T-helper 2 cell treated with Interferon-gamma antibody and Interleukin-4, amounts not matched to agents 5 μg/mL and 100 μg/mL, for 36 hours (primary cell): ENCODE measurements at regions not wholly inside any gene's neighbourhood (a gene's known extent, or its start where the extent isn't known, plus 50 kb on each side); places are given as distances from the start of the nearest gene placed in this dataset.

Experiments used
- DNase-seq: peaks from one replicate; pipeline ENCODE4 v3.0.0; 2021; ENCODE audit warnings: low spot score
- H3K27ac Mint-ChIP-seq: one replicate; pipeline ENCODE4 v1.8.0; 2021; ENCODE audit warnings: mild to moderate bottlenecking, mixed read lengths
- H3K27me3 Mint-ChIP-seq: one replicate; pipeline ENCODE4 v1.8.0; 2021; ENCODE audit warnings: low read depth, mixed read lengths
- H3K36me3 Mint-ChIP-seq: one replicate; pipeline ENCODE4 v1.8.0; 2021; ENCODE audit warnings: low read depth, mixed read lengths
- H3K4me1 Mint-ChIP-seq: one replicate; pipeline ENCODE4 v1.8.0; 2021; ENCODE audit warnings: low read depth, mixed read lengths
- H3K4me3 Mint-ChIP-seq: one replicate; pipeline ENCODE4 v1.8.0; 2022; ENCODE audit warnings: mild to moderate bottlenecking, moderate library complexity, mixed read lengths
- H3K9me3 Mint-ChIP-seq: one replicate; pipeline ENCODE4 v1.8.0; 2021; ENCODE audit warnings: mixed read lengths

GRCh38 chr18:29164993-29165599 is 988.2 kb upstream of the CDH2 start:
- no peaks in the 10 kb centered on the region for H3K36me3 Mint-ChIP-seq
- DNase-seq: no peak
- H3K9me3 Mint-ChIP-seq: peaks cover 27% of the 10 kb centered on the region
- H3K27ac Mint-ChIP-seq: no peak overlapping the region
- no peaks in the 10 kb centered on the region for H3K27me3 Mint-ChIP-seq
- no peaks in the 10 kb centered on the region for H3K4me1 Mint-ChIP-seq
- no peak overlapping the region for H3K4me3 Mint-ChIP-seq

DNA sequence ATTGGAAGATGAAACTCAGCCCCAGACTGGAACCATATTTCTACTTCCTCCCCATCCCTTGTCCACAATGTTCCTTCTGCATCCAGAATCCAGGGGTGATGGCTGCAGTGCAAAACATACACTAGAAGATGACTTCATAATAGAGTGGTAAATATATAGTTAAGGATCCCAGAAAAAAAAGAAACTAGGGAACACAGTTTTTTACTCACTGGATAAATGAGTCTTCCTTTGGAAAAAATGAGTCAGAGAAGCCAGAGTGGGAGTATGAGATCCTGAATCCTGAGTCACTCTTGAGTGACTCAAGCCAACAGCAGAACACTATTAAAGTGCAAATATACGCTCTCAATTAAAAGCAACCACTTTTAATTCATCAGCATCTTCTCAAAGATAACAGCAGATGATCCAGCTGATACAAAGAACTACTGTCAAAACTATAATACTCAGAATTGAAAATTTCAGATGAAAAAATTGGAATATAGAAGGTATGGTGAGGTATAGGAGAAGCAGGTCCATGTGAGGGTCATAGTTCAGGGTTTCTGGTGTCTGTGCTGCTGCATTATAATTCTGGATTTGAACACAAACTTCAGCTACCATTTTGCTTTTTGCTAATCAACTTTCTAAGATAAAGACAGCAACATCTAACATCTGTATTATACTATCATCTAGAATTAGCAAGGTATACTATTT is 987.2 kb upstream of the CDH2 start:
- no peaks in the 10 kb centered on the region for H3K27me3 Mint-ChIP-seq
- H3K4me1 Mint-ChIP-seq: no peaks in the 10 kb centered on the region
- no peak overlapping the region for H3K27ac Mint-ChIP-seq
- DNase-seq: no peak
- no peaks in the 10 kb centered on the region for H3K36me3 Mint-ChIP-seq
- H3K9me3 Mint-ChIP-seq: peaks cover 18% of the 10 kb centered on the region
- H3K4me3 Mint-ChIP-seq: no peak overlapping the region

GRCh38 chr18:29163596-29163995 is 986.7 kb upstream of the CDH2 start:
- no peaks in the 10 kb centered on the region for H3K4me1 Mint-ChIP-seq
- H3K4me3 Mint-ChIP-seq: no peak overlapping the region
- no peaks in the 10 kb centered on the region for H3K36me3 Mint-ChIP-seq
- H3K27ac Mint-ChIP-seq: no peak overlapping the region
- H3K9me3 Mint-ChIP-seq: peaks cover 16% of the 10 kb centered on the region
- DNase-seq: no peak
- no peaks in the 10 kb centered on the region for H3K27me3 Mint-ChIP-seq

DNA sequence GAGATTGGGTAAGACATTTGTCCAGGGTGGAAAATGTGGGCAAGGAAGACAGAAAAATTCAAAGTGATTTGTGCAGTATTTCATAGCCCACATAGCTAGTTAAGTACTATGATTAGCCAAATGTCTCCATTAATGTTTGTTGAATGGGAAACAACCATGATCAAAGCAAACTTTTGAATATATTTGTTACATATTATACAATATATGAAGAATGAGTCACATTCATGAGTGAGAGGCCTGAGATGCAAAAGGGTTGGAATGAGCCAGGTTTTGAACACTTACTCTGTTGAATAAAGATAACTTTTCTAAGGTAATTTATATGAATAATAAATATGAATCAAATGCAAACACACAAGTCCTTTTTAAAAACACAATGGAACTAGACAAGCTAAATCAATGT is 984.5 kb upstream of the CDH2 start:
- H3K27ac Mint-ChIP-seq: no peak overlapping the region
- H3K36me3 Mint-ChIP-seq: no peaks in the 10 kb centered on the region
- H3K4me3 Mint-ChIP-seq: no peak overlapping the region
- H3K27me3 Mint-ChIP-seq: no peaks in the 10 kb centered on the region
- DNase-seq: no peak
- no peaks in the 10 kb centered on the region for H3K4me1 Mint-ChIP-seq
- peaks cover 23% of the 10 kb centered on the region for H3K9me3 Mint-ChIP-seq

DNA sequence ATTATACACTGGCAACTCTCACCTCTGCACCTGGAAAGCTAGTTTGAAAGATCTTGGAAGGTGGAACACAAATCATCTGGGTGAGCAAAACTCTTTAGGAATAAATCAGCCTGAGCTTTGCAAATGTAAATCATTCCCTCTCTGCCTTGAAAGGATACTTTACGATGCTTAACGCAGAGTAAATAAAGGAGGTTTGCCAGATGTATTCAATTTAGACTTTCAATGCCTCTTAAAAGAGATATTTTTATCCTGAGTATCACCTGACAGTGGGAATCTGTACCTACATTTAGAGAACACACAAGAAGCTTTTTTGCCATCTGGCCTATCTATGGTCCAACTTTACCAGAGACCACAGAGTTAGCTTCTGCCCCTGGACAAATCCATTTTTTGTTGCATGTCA is 983.2 kb upstream of the CDH2 start:
- Mint-ChIP-seq H3K4me3 (no peak overlapping the region), H3K36me3 (no peaks in the 10 kb centered on the region), H3K27me3 (no peaks in the 10 kb centered on the region), H3K4me1 (no peaks in the 10 kb centered on the region), H3K27ac (no peak overlapping the region), H3K9me3 (peaks cover 26% of the 10 kb centered on the region)
- no peak for DNase-seq

- peaks cover 42% of the 10 kb centered on the region for H3K9me3 Mint-ChIP-seq
- H3K4me1 Mint-ChIP-seq: no peaks in the 10 kb centered on the region
- H3K27me3 Mint-ChIP-seq: no peaks in the 10 kb centered on the region
- no peak for DNase-seq
- no peak overlapping the region for H3K27ac Mint-ChIP-seq
- H3K4me3 Mint-ChIP-seq: no peak overlapping the region
- no peaks in the 10 kb centered on the region for H3K36me3 Mint-ChIP-seq
Measured at GRCh38 chr18:29157905-29158304, 981.0 kb upstream of the CDH2 start.

- DNase-seq: no peak
- Mint-ChIP-seq H3K27ac (no peak overlapping the region), H3K27me3 (no peaks in the 10 kb centered on the region), H3K9me3 (peaks cover 44% of the 10 kb centered on the region), H3K36me3 (no peaks in the 10 kb centered on the region), H3K4me1 (no peaks in the 10 kb centered on the region), H3K4me3 (no peak overlapping the region)
Measured at GRCh38 chr18:29157057-29157780, 980.3 kb upstream of the CDH2 start.

DNA sequence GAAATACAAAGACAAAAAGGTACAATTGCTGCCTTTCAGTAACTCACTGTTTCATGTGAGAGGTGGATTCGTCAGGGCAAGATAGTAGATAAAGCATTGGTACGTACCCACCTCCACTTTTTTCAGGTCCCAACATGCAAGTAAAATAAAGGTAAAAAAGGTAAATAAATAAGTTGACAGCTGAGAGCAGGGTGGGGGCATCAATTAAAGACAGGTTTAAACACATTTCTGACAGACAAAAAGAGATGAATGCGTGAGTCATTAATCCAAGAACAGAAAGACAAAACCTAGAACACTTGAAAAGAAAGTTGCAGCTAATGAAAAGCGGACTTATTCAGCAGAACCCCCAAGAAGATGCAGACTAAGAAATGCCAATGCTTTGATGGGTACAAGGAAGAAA is 979.6 kb upstream of the CDH2 start:
- Mint-ChIP-seq H3K9me3 (peaks cover 40% of the 10 kb centered on the region), H3K27ac (no peak overlapping the region), H3K27me3 (no peaks in the 10 kb centered on the region), H3K4me3 (no peak overlapping the region), H3K36me3 (no peaks in the 10 kb centered on the region), H3K4me1 (no peaks in the 10 kb centered on the region)
- no peak for DNase-seq

DNA sequence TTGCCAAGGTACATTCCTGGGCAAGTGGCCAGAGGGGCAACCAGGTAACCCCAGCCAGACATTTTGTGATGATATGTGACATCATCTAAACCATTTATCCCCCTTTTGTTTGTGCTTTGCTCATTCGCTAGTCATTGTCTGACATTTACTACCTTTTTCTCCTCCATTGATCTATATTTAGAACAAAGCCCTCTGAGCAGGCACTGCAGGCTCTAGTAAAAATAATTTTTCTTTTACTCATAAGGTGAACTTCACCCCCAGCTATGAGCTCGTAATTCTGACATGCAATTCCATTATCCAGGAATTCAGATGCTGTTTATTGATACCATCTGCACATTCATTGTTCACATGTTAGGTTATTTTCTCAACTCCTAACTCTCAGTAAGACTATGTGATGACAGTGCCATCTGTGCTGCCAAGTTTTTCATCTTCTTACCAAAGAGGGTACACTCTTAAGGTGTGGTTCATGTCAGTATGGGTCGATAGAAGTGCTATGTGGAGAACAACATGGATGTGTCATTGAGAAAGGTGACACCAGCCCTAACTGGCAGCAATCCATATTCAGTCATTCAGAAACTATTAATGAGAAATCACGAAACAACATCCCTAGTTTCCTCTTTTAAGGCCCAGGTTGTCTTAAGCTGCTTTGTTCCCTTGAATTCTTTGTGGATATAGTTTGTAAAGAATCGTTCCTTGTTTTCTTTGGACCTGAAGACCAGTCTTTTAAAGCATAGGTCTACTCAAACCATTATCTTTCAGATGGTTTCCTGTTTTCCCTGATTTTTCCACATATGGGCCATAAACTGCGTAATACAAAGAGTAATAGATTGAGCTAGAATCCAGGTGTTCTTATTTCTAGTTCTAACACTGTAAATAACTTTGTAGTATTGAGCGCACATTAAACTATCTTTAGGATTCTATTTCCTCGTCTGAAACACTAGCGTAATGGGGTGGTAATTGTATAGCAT is 978.1 kb upstream of the CDH2 start:
- H3K36me3 Mint-ChIP-seq: no peaks in the 10 kb centered on the region
- H3K9me3 Mint-ChIP-seq: peaks cover 43% of the 10 kb centered on the region
- no peak overlapping the region for H3K4me3 Mint-ChIP-seq
- H3K27me3 Mint-ChIP-seq: no peaks in the 10 kb centered on the region
- H3K4me1 Mint-ChIP-seq: no peaks in the 10 kb centered on the region
- H3K27ac Mint-ChIP-seq: no peak overlapping the region
- no peak for DNase-seq

DNA sequence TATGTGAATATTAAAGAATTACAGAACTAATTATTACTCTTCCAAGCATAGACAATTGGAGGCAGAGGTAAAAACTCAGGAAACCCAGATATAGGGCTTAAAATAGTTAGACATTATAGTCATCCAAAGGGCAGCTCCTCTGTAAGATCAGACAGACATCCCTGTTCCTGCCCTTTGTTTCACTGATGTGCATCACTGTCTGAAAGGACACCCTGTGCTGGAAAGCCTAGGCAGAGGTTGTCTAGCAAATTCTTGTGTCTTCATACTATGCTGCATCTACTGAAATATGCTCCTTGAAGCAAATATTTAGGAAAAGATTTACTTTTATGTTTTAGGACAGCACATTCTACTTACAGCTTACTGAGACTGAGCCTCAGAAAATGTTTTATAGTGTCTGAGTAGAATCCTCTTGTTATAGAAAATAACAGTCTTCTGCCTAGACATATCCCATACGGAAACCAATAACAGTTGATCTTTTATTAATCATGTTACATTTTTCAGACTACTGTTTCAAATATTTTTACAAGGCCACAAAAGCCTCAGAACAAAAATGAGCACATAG is 977.3 kb upstream of the CDH2 start:
- no peaks in the 10 kb centered on the region for H3K36me3 Mint-ChIP-seq
- no peaks in the 10 kb centered on the region for H3K27me3 Mint-ChIP-seq
- DNase-seq: no peak
- H3K4me3 Mint-ChIP-seq: no peak overlapping the region
- H3K9me3 Mint-ChIP-seq: peaks cover 43% of the 10 kb centered on the region
- no peaks in the 10 kb centered on the region for H3K4me1 Mint-ChIP-seq
- H3K27ac Mint-ChIP-seq: no peak overlapping the region

DNA sequence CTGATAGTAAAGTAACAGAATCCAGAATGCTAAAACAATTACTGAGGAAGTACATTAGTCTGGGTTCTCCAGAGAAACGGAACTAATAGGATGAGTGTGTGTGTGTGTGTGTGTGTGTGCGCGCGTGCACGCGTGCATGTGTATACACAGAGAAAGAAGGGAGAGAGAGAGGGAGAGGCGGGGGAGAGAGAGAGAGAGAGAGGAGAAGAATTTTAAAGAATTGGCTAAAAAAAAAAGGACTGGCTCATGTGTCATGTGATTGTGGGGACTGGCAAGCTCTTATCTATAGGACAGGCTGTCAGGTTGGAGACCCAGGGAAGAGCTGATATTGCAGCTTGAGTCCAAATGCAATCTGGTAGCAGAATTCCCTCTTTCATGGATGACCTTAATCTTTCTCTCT is 976.2 kb upstream of the CDH2 start:
- H3K27ac Mint-ChIP-seq: no peak overlapping the region
- H3K4me1 Mint-ChIP-seq: no peaks in the 10 kb centered on the region
- no peaks in the 10 kb centered on the region for H3K36me3 Mint-ChIP-seq
- DNase-seq: no peak
- H3K4me3 Mint-ChIP-seq: no peak overlapping the region
- no peaks in the 10 kb centered on the region for H3K27me3 Mint-ChIP-seq
- peaks cover 43% of the 10 kb centered on the region for H3K9me3 Mint-ChIP-seq

- no peak overlapping the region for H3K4me3 Mint-ChIP-seq
- no peaks in the 10 kb centered on the region for H3K27me3 Mint-ChIP-seq
- H3K27ac Mint-ChIP-seq: no peak overlapping the region
- no peak for DNase-seq
- H3K36me3 Mint-ChIP-seq: no peaks in the 10 kb centered on the region
- H3K4me1 Mint-ChIP-seq: no peaks in the 10 kb centered on the region
- H3K9me3 Mint-ChIP-seq: peaks cover 36% of the 10 kb centered on the region
Measured at GRCh38 chr18:29147944-29148343, 971.0 kb upstream of the CDH2 start.

- DNase-seq: no peak
- no peaks in the 10 kb centered on the region for H3K27me3 Mint-ChIP-seq
- H3K9me3 Mint-ChIP-seq: peaks cover 46% of the 10 kb centered on the region
- no peaks in the 10 kb centered on the region for H3K4me1 Mint-ChIP-seq
- H3K36me3 Mint-ChIP-seq: no peaks in the 10 kb centered on the region
- H3K4me3 Mint-ChIP-seq: no peak overlapping the region
- H3K27ac Mint-ChIP-seq: no peak overlapping the region
Measured at GRCh38 chr18:29146068-29146467, 969.1 kb upstream of the CDH2 start.
